GM21447 (cell line): ENCODE measurements at regions not wholly inside any gene's neighbourhood (a gene's known extent, or its start where the extent isn't known, plus 50 kb on each side); places are given as distances from the start of the nearest gene placed in this dataset.

Experiments used
- ATAC-seq: cut with Tn5 transposase; IDR thresholded peaks from one replicate; pipeline ENCODE4 v1.9.1; 2021; ENCODE audit not compliant: unreplicated experiment

- ATAC-seq, result no peak
Observed at GRCh38 chr14:34219661-34220377, 242.2 kb downstream of the SPTSSA start.

DNA sequence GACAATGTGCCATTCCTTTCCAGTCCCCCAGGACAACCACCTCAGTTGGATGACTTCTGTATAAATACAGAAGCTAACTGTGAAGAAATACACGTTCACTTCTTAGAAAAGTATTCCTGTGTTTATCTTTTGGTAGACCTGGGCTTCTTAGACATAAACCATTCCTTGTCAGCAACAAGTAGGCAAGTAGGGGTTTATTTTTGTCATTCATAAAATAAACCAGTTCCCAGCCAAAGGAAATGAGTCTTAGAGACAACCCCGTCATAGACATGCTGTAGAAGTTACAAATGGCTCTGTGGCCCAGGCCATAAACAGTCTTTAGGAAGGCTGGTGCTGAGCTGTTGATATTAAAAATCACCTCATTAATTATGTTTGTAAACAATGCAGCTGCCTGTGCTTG, 243.2 kb downstream of the SPTSSA start:
- no peak for ATAC-seq

- ATAC-seq, result no peak
Observed at GRCh38 chr14:34214961-34215360, 247.1 kb downstream of the SPTSSA start.

- no peak for ATAC-seq
Observed at GRCh38 chr14:34213332-34213731, 248.7 kb downstream of the SPTSSA start.

- no peak for ATAC-seq
Observed at GRCh38 chr14:34212172-34212929, 249.7 kb downstream of the SPTSSA start.

DNA sequence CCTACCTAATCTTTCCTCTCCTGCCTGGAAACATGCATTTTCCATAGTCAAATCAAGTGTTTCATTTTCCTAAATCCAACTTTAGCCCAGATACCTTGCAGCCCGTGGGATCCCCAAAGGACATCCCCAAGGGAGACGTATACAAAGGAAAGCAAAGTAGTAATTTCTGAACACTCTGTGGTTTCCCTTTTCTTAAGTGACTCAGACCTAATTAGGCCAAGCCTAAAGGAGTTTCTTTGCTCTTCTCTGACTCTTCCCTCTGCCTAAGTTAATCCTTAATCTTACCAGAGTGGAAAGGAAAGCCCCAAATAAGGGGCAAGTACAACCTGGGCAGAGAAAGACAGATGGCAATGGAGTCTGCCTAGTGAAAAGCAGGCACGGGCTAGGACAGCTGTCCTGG, 250.3 kb downstream of the SPTSSA start:
- peak; percentile 89 for ATAC-seq

GRCh38 chr14:34208532-34208931, 253.5 kb downstream of the SPTSSA start:
- no peak for ATAC-seq

DNA sequence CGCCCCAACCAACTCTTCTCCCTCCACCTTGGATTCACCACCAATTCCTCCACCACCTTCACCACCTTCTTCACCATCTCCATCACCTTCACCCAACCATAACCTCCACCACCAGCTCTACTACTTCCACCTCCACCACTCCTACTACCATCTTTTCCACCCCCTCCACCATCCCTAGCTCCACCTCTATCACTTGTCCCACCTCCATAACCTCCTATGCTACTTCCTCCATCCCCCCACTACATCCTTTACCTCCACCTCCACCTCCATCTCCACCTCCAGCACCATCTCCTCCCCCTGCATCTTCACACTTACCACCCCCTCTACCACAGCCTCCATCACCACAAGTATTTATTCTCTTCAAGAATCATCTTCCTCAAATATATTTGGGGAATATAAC, 254.9 kb upstream of the EGLN3 start:
- ATAC-seq, result no peak

DNA sequence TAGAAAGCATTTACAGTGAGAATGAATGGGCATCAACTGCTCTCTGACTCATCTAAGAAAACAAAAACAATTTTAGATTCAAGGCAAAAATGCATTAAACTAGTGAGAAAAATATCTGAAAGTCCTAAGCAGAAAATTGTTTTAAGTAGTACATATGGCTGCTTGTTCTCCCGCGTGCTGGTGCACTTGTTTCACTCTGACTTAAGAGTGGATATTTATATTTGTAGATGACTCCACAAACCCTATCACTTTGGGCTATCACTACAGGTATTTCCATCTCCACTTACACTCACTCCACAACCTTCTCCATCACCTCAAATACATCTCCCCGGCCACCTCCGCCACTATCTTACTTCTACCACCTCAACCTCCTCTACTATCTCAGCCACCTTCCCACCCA, 253.9 kb upstream of the EGLN3 start:
- ATAC-seq, result no peak

DNA sequence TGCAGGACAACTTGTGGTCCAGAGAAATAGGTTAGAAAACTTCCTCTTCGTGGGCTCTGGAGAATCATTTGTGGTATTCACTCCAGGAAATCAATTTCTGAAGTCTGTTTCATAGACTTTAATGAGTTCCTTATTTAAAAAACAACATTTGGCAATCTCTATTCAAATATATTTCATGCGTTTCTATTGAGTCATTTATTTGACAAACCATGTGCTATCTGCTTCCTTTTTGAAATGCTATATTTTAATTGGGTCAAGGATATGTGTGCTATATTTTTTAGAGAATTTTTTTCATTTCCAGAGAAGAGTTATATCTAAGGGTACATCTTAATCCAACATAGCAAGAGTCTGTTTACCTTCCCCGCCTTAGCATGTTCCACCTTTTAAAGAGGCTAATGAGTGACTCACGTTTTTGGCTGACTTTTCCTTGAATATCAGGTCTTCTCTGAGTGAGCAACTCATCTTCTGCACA, 252.4 kb upstream of the EGLN3 start:
- no peak for ATAC-seq

DNA sequence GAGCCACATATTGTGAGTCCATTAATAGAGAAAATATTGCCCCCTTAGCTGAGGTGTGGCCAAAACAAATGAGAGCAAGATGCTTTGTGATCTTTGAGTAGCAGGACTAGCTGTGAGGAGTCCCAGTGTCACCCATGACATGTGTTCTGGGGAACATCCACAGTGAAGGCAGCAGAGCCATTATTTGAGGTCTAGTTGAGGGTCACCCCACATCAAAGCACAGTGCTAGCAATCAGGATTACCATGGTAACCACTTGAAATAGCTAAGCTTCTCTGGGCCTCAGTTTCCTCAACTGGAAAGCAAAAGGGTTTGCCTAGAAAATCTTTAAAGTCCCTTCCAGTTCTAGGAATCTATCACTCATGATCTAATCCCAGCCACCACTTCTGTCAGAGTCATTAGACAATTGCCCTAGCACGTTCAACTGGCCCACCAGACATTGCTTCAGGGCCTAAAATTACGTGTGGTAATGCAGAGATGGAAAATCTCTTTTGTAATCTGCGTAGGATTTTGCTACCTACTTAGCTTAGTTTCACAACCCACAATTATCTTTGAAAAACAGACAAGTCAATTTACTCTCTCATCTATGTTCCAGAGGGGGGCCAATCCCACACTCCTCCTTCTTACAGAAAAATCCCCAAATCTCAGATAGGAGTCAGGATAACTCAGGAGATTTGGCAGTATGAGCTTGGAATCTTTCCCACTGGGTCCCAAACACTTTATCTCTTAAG, 251.2 kb upstream of the EGLN3 start:
- no peak for ATAC-seq

DNA sequence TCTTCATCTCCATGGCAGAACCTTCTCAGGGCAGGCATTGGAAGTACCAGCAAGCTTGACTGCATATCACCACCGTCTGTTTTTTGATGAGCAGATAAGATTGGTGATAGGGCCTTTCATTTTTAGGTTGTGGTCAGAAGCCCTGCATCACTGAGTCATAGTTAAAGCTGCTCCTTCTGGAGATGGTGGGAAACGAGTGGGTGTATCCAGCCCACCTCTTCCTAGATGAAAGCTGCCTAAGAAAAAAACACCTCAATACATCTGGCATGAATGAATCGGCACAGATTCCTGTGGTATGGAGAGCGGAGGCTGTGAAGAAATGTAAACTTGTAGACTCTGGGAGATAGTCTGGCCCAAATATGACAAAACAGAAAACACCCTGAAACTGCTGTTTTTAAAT, 248.7 kb upstream of the EGLN3 start:
- ATAC-seq, result no peak

DNA sequence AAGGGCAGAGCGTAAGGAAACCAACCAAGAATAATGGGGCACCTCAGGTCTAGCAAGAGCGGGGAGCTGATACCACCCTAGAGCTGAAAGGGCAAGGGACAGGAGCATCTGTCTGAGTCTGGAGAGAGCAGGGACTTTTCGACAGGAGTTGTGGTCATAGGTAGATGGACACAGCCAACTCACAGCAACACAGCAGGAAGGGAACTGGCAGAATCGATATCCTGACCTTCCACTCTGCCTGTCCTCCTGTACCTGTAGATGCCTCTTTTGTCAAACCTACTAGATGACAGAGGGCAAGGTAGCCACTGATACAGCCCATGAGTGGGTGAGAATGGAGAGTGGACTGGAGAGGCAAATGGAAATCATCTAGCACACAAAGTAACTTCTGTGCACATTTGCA, 247.2 kb upstream of the EGLN3 start:
- no peak for ATAC-seq

DNA sequence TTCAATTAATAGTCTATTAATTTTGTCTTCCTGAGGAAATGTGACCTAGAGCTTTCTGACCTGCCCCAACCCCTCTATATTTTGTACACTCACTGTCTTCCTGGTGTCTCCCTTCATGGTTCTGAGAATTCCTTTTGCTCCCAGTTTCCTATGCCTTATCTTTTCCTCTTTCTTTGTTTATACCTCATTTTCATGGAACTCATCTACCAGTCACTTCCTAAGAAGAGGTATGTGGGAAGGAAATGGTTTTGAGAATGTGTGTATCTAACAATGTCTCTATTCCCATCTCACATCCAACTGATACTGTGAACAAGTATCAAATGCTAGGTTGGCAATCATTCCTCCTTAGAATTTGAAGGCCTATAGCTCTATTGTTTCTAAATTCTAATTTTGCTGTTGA, 245.1 kb upstream of the EGLN3 start:
- ATAC-seq, result no peak

- ATAC-seq, result no peak
Observed at GRCh38 chr14:34190717-34191116, 239.8 kb upstream of the EGLN3 start.

- ATAC-seq, result no peak
Observed at GRCh38 chr14:34189866-34190265, 239.0 kb upstream of the EGLN3 start.

- ATAC-seq, result no peak
Observed at GRCh38 chr14:34187519-34188044, 236.7 kb upstream of the EGLN3 start.

DNA sequence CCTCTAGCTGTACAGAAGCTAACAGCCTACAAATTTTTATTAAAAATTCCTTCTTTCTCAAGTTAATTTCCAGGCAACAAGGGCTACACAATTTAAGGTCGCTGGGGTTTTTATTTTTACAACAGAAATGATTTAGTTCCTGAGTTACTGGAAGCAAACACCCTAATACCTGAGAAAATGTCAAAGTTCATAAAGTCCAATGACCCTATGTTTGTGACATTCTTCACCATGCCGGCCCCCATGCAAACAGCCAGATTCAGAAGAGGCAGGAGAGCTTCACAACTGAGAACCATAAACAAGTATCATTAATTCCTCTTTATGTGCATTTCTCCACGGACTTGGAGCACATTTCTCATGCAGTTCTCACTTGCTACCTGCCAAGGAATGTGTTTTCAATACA, 236.2 kb upstream of the EGLN3 start:
- ATAC-seq, result no peak

DNA sequence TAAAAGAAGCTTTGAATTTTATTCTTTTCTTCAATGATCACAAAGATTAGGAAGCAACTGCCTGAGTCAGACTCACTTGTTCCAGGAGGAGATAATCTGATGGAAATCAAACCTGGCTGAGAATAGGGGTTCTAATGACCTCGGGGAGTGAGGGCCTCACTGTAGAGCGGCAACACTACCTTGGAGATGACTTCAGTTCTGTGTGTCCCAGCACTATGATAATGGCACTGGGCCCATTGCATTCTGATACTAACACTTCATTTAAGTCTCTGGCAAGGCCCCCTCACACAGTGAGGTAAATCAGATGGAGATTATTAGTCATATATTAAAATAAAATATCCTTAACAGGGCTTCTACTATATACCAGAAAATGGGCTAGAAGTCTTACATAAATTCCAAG, 233.3 kb upstream of the EGLN3 start:
- no peak for ATAC-seq

DNA sequence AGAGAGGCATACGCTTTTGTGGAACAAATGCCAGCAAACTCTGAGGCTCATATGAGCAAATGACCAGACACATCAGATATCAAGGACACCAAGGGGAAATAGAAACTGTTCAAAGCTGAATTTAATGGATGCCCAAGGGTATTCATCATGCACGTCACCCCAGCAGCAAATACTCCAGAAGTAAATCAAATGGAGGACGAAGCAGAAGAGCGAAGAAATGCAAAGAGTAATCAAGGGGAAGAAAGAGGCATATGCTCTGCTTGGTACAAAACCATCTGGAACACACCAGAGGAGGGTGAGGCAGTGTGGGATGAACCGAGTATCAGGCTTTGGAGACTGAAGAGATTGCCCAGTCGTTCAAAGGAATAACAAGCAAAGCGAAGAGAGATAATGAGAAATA, 232.6 kb upstream of the EGLN3 start:
- no peak for ATAC-seq

GRCh38 chr14:34181338-34181737, 230.5 kb upstream of the EGLN3 start:
- no peak for ATAC-seq

GRCh38 chr14:34180869-34181268, 230.0 kb upstream of the EGLN3 start:
- ATAC-seq, result no peak
